HUES64 (cell line): ENCODE measurements at regions not wholly inside any gene's neighbourhood (a gene's known extent, or its start where the extent isn't known, plus 50 kb on each side); places are given as distances from the start of the nearest gene placed in this dataset.

ENCODE experiments used
- H3K27ac ChIP-seq: 2 replicates; pipeline ENCODE4 v1.7.0; 2013; ENCODE audit warnings: low read depth, low read length, inconsistent platforms
- H3K27me3 ChIP-seq: 2 replicates; pipeline ENCODE4 v1.6.1; 2013; ENCODE audit warnings: mild to moderate bottlenecking, low read length; ENCODE audit not compliant: insufficient read depth
- H3K36me3 ChIP-seq: 2 replicates; pipeline ENCODE4 v1.6.1; 2013; ENCODE audit warnings: mild to moderate bottlenecking, low read length; ENCODE audit not compliant: insufficient read depth
- H3K4me1 ChIP-seq: 2 replicates; pipeline ENCODE4 v1.6.1; 2013; ENCODE audit warnings: mild to moderate bottlenecking, low read length, moderate library complexity; ENCODE audit not compliant: insufficient read depth
- H3K4me3 ChIP-seq: 2 replicates; pipeline ENCODE4 v1.5.1; 2013; ENCODE audit warnings: mild to moderate bottlenecking, low read length, moderate library complexity
- H3K9ac ChIP-seq: 2 replicates; pipeline ENCODE4 v1.6.1; 2013; ENCODE audit warnings: mild to moderate bottlenecking, low read depth, low read length
- H3K9me3 ChIP-seq: 2 replicates; pipeline ENCODE4 v1.6.1; 2013; ENCODE audit warnings: low read depth, low read length; ENCODE audit not compliant: insufficient read depth
- WGBS: fragments of 150-250, 120-280 bp; methylation state at CpG from one replicate; pipeline ENCODE4 v1.1.7; 2013; ENCODE audit warnings: missing lambda C conversion rate; 5-methylcytosine and 5-hydroxymethylcytosine counted together

- Histone ChIP-seq H3K4me1 (no peaks in the 10 kb centered on the region), H3K27me3 (no peaks in the 10 kb centered on the region), H3K27ac (no peak overlapping the region), H3K36me3 (no peaks in the 10 kb centered on the region), H3K9ac (no peak overlapping the region), H3K4me3 (no peak overlapping the region), H3K9me3 (peaks cover 17% of the 10 kb centered on the region; the same call in 1 of the 2 replicates)
- WGBS = 76% methylated on average over 2 of the region's 2 CpGs
Observed at GRCh38 chr4:96497621-96498020, 657.7 kb downstream of the PDHA2 start.

GRCh38 chr4:96504386-96504785, 664.5 kb downstream of the PDHA2 start:
- no peaks in the 10 kb centered on the region for H3K27me3 ChIP-seq
- WGBS = 98% methylated on average over 4 of the region's 5 CpGs
- H3K9ac ChIP-seq = no peak overlapping the region
- H3K9me3 ChIP-seq = no peaks in the 10 kb centered on the region
- no peak overlapping the region for H3K4me3 ChIP-seq
- no peak overlapping the region for H3K27ac ChIP-seq
- H3K4me1 ChIP-seq = no peaks in the 10 kb centered on the region
- H3K36me3 ChIP-seq = no peaks in the 10 kb centered on the region

- no peak overlapping the region for H3K9ac ChIP-seq
- WGBS = 96% methylated on average over 2 of the region's 2 CpGs
- H3K9me3 ChIP-seq = no peaks in the 10 kb centered on the region
- H3K36me3 ChIP-seq = no peaks in the 10 kb centered on the region
- no peaks in the 10 kb centered on the region for H3K27me3 ChIP-seq
- H3K4me1 ChIP-seq = no peaks in the 10 kb centered on the region
- no peak overlapping the region for H3K4me3 ChIP-seq
- H3K27ac ChIP-seq = no peak overlapping the region
Observed at GRCh38 chr4:96509039-96509741, 669.3 kb downstream of the PDHA2 start.

- Histone ChIP-seq H3K9me3 (peaks cover 3% of the 10 kb centered on the region), H3K36me3 (no peaks in the 10 kb centered on the region), H3K4me3 (no peak overlapping the region), H3K27me3 (no peaks in the 10 kb centered on the region), H3K9ac (no peak overlapping the region), H3K27ac (no peak overlapping the region), H3K4me1 (no peaks in the 10 kb centered on the region)
- no CpG with 5 or more reads among the region's 1 CpG for WGBS
Observed at GRCh38 chr4:96519291-96519690, 679.4 kb downstream of the PDHA2 start.

GRCh38 chr4:96521046-96521536, 681.2 kb downstream of the PDHA2 start:
- no peaks in the 10 kb centered on the region for H3K27me3 ChIP-seq
- WGBS = 96% methylated on average over 18 of the region's 18 CpGs
- no peaks in the 10 kb centered on the region for H3K36me3 ChIP-seq
- no peak overlapping the region for H3K9ac ChIP-seq
- H3K27ac ChIP-seq = no peak overlapping the region
- H3K4me1 ChIP-seq = no peaks in the 10 kb centered on the region
- H3K9me3 ChIP-seq = peaks cover 3% of the 10 kb centered on the region
- H3K4me3 ChIP-seq = no peak overlapping the region

GRCh38 chr4:96523611-96524010, 683.7 kb downstream of the PDHA2 start:
- Histone ChIP-seq H3K36me3 (no peaks in the 10 kb centered on the region), H3K27ac (no peak overlapping the region), H3K4me1 (no peaks in the 10 kb centered on the region), H3K9me3 (peaks cover 3% of the 10 kb centered on the region), H3K9ac (no peak overlapping the region), H3K27me3 (no peaks in the 10 kb centered on the region), H3K4me3 (no peak overlapping the region)
- WGBS = 98% methylated on average over 5 of the region's 5 CpGs

- Histone ChIP-seq H3K27ac (no peak overlapping the region), H3K9me3 (peaks cover 3% of the 10 kb centered on the region), H3K4me3 (no peak overlapping the region), H3K4me1 (no peaks in the 10 kb centered on the region), H3K27me3 (no peaks in the 10 kb centered on the region), H3K9ac (no peak overlapping the region), H3K36me3 (no peaks in the 10 kb centered on the region)
- WGBS = 88% methylated on average over 12 of the region's 12 CpGs
Observed at GRCh38 chr4:96524311-96524875, 684.5 kb downstream of the PDHA2 start.

- Histone ChIP-seq H3K9ac (no peak overlapping the region), H3K9me3 (peaks cover under 1% of the 10 kb centered on the region; the same call in 1 of the 2 replicates), H3K4me1 (no peaks in the 10 kb centered on the region), H3K27ac (no peak overlapping the region), H3K4me3 (no peak overlapping the region), H3K27me3 (no peaks in the 10 kb centered on the region), H3K36me3 (no peaks in the 10 kb centered on the region)
Observed at GRCh38 chr4:96525898-96526297, 686.0 kb downstream of the PDHA2 start.

GRCh38 chr4:96526625-96527024, 686.7 kb downstream of the PDHA2 start:
- Histone ChIP-seq H3K9ac (no peak overlapping the region), H3K27ac (no peak overlapping the region), H3K4me1 (no peaks in the 10 kb centered on the region), H3K4me3 (no peak overlapping the region), H3K9me3 (no peaks in the 10 kb centered on the region; the same call in 1 of the 2 replicates), H3K27me3 (no peaks in the 10 kb centered on the region), H3K36me3 (no peaks in the 10 kb centered on the region)
- WGBS = 100% methylated on average over 1 of the region's 1 CpG

GRCh38 chr4:96531836-96532235, 691.9 kb downstream of the PDHA2 start:
- H3K27me3 ChIP-seq = no peaks in the 10 kb centered on the region
- H3K27ac ChIP-seq = no peak overlapping the region
- H3K9ac ChIP-seq = no peak overlapping the region
- no peak overlapping the region for H3K4me3 ChIP-seq
- H3K36me3 ChIP-seq = no peaks in the 10 kb centered on the region
- no peaks in the 10 kb centered on the region for H3K4me1 ChIP-seq
- H3K9me3 ChIP-seq = no peaks in the 10 kb centered on the region

- no peaks in the 10 kb centered on the region for H3K27me3 ChIP-seq
- H3K4me3 ChIP-seq = no peak overlapping the region
- no peaks in the 10 kb centered on the region for H3K36me3 ChIP-seq
- H3K27ac ChIP-seq = no peak overlapping the region
- no peak overlapping the region for H3K9ac ChIP-seq
- H3K9me3 ChIP-seq = no peaks in the 10 kb centered on the region
- WGBS = 98% methylated on average over 2 of the region's 2 CpGs
- H3K4me1 ChIP-seq = no peaks in the 10 kb centered on the region
Observed at GRCh38 chr4:96543346-96543745, 703.5 kb downstream of the PDHA2 start.
